GM13976 (cell line): ENCODE measurements at regions not wholly inside any gene's neighbourhood (a gene's known extent, or its start where the extent isn't known, plus 50 kb on each side); places are given as distances from the start of the nearest gene placed in this dataset.

ENCODE experiments used
- DNase-seq: peaks from one replicate; pipeline ENCODE4 v3.0.0; 2012; ENCODE audit warnings: low spot score
- in situ Hi-C: fragments of 300-500 bp; cut with MboI; formaldehyde crosslinking; loops from one replicate; pipeline ENCODE4 v1.12.0; 2022; ENCODE audit warnings: low sequenced_read_pairs, mixed read lengths, inconsistent platforms; ENCODE audit not compliant: unreplicated experiment
- TF ChIP-seq, protein P1 (sequence below): IDR thresholded peaks from 2 replicates; pipeline ENCODE4 v1.5.1; 2012; ENCODE audit warnings: borderline replicate concordance, mild to moderate bottlenecking; ENCODE audit not compliant: insufficient read depth; ENCODE audit errors: extremely low read depth, missing control alignments, control extremely low read depth

DNA sequence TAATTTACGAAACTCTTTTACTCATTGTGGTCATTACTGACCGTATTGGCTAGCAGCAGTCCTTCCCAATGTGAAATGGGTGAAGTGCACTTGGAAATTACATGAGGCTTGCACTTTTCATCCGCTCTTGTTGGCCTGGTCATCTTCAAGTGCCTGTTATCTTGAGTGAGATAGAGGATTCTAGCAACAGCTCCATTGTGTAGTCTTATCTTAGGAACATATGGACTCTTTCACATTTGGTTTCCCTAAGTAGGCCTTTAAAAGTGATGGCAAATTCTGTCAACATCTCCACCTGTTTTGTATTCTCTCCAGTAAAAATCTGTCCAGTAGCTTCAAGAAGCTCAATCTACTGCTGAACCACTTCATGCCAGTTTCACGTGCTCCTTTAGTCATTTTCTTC is 114.8 kb upstream of the MARCKS start:
- in situ Hi-C loops, result no loop called here
- TF ChIP-seq, protein P1, sequence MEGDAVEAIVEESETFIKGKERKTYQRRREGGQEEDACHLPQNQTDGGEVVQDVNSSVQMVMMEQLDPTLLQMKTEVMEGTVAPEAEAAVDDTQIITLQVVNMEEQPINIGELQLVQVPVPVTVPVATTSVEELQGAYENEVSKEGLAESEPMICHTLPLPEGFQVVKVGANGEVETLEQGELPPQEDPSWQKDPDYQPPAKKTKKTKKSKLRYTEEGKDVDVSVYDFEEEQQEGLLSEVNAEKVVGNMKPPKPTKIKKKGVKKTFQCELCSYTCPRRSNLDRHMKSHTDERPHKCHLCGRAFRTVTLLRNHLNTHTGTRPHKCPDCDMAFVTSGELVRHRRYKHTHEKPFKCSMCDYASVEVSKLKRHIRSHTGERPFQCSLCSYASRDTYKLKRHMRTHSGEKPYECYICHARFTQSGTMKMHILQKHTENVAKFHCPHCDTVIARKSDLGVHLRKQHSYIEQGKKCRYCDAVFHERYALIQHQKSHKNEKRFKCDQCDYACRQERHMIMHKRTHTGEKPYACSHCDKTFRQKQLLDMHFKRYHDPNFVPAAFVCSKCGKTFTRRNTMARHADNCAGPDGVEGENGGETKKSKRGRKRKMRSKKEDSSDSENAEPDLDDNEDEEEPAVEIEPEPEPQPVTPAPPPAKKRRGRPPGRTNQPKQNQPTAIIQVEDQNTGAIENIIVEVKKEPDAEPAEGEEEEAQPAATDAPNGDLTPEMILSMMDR, result no peak

DNA sequence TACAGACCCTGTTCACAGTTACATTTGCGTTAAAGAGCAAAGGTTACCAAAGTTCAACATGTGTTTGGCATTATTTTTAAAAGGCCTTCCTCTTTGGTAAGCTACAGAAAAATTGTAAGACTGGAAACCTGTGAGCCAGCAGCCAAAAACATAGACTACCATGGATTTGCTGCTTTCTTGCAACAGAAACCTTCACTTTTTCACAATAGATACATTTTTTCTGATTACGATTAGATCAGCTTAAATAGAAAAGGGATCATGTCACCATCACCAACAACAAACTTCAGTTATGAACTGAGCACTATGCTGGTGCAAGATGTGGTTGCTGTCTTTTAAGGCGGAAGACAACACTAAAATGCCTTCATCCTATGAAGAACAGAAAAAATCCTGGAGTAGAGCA is 112.3 kb upstream of the MARCKS start:
- TF ChIP-seq, protein P1, result no peak
- in situ Hi-C loops, result no loop called here
- no peak for DNase-seq

More for the DNA sequence above, 114.8 kb upstream of the MARCKS start:
- DNase-seq, result no peak

DNA sequence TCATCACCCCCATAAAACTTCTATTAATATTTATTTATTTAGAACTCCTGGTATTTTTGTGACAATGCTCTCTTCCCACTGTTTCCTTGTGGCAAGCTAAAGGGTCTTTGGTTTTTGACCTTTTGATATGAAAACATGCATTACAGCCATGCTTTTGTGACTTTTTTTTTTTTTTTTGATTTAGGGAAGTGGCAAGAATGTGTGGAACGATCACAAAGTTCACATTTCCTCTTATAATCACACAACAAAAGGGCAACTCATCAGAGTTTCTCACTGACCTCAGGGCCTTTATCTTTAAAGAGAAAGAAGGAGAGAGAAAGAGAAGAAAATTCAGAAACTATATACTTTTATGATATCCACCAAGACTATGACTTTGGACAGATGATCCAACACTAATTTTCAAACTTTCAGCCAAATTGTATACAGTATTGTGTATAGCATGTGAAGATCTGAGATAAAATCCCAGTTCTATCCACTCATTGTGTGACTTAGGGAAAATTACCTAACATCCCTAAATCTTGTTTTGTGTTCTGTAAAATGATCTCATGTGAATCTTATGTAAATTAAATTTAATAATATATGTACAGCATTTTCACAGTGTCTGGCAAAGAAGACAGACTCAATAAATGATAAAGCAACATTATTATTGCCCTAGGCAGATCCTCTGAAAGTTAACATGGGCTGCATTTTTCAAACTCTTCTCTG is 106.8 kb upstream of the MARCKS start:
- in situ Hi-C loops, result loop anchor here (10.0 kb wide), 1 partner anchor 104 kb away; the partner anchor contains the start of gene MARCKS

DNA sequence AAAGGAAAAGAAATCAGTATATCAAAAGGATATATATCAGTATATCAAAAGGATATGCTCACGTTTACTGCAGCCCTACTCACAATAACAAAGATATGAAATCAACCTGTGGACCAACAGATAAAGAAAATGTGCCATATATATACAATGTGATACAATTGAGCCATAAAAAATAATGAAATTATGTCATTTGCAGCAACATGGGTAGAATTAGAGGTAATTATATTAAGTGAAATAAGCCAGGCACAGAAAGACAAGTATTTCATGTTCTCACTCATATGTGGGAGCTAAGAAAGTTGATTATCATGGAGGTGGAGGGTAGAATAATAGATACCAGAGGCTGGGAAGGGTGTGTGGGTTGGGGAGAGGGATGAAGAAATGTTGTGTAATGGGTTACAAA is 102.9 kb upstream of the MARCKS start:
- in situ Hi-C loops, result loop anchor here (10.0 kb wide), 1 partner anchor 101 kb away; the partner anchor contains the start of gene MARCKS
- no peak for DNase-seq
- TF ChIP-seq, protein P1, result no peak

More for the DNA sequence above, 106.8 kb upstream of the MARCKS start:
- TF ChIP-seq, protein P1, result no peak
- DNase-seq, result no peak

DNA sequence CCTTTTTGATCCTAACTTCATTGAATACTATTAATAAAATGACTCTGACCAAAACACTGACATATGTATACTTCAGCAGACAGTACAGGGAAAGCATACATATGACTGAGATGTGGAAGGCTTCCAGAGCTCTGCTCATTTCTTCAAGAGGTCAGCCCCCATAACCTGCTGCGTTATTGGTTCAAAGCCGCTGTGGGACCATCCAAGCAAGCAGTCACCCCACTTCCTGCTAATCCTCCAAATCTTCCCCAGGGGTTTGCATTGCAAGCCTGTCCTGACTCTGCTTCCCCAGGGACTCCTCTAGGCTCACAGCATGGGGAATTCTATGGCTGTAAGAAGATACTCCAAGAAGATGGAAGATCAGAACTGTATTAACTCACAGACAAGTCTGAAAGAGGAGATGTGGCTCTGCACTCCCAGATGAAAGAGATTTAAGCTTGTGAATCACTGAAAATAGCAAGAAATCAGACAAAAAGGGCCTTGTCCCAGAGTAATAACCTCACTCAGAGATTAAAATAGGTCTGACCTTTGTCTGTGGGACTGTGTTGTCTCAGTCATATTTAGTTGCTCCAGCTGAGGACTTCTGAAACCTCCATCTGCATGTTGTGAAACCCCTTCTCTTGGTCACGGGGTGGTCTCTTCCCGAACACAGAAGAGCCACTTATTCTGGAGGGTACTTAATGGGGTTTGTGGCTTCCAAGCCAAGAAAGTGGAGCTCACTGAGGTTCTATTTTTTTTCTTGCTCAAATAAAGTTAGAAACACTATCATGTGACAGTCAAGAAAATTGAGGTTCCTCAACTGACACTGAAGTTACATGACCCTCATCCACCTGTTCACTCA is 101.5 kb upstream of the MARCKS start:
- TF ChIP-seq, protein P1, result no peak
- DNase-seq, result peak; percentile 62
- in situ Hi-C loops, result loop anchor here (10.0 kb wide), 1 partner anchor 99 kb away; the partner anchor contains the start of gene MARCKS

DNA sequence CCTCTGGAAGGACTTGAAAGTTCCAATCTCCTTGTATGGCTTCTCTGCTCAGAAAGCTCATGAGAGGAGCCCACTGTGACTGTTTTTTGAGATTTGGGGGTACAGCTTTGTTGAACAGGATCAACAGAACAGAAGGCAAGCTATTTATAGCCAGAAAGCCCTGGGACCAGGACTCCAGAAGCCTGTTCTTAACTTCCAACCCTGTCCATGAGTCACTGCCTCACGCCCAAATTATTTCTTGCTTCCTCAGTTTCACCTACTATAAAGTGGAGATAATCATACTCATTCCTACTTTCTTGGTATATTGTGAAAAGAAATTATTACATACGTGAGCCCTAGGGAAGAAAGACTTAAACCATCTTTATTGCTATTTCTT is 100.9 kb upstream of the MARCKS start:
- in situ Hi-C loops, result loop anchor here (10.0 kb wide), 1 partner anchor 99 kb away; the partner anchor contains the start of gene MARCKS
- TF ChIP-seq, protein P1, result no peak
- DNase-seq, result no peak
